ENCODE measurements at regions not wholly inside any gene's neighbourhood (a gene's known extent, or its start where the extent isn't known, plus 50 kb on each side); places are given as distances from the start of the nearest gene placed in this dataset.

- ChIA-PET POLR2A (no interaction called here), CTCF (no interaction called here)
- Histone ChIP-seq H3K9ac (replicated peaks; ENCODE audit: extremely low read depth, insufficient read depth, low read length) (no peak overlapping the region), H3K27me3 (ENCODE audit: control insufficient read depth in 2 of 2, insufficient read depth in 2 of 2, low read length in 2 of 2) (no peaks in the 10 kb centered on the region), H3K4me3 (replicated peaks in 1 of 3; ENCODE audit: insufficient read depth in 1 of 3, low read depth in 1 of 3, low read length in 3 of 3) (no peak overlapping the region), H3K9me3 (replicated peaks; ENCODE audit: control insufficient read depth, insufficient read depth, low read length) (peaks cover 9% of the 10 kb centered on the region), H3K36me3 (ENCODE audit: control insufficient read depth in 2 of 2, extremely low read depth in 1 of 2, insufficient read depth in 2 of 2, low read length in 2 of 2) (no peaks in the 10 kb centered on the region), H4K20me1 (replicated peaks; ENCODE audit: control insufficient read depth, extremely low read depth, insufficient read depth, low read length) (no peaks in the 10 kb centered on the region), H3K79me2 (ENCODE audit: control insufficient read depth, insufficient read depth, low read length) (no peaks in the 10 kb centered on the region), H3K27ac (ENCODE audit: insufficient read depth, low read depth, low read length) (no peak overlapping the region), H3K4me1 (ENCODE audit: control insufficient read depth, extremely low read depth, insufficient read depth, low read length) (no peaks in the 10 kb centered on the region), H3K4me2 (ENCODE audit: insufficient read depth, low read length) (no peak overlapping the region), H2AFZ (ENCODE audit: low read depth, low read length) (no peak overlapping the region), H3K9me1 (replicated peaks; ENCODE audit: control insufficient read depth, extremely low read depth, insufficient read depth, low read length) (no peaks in the 10 kb centered on the region)
- dilution Hi-C loops (cut with MboI; ENCODE audit: extremely low pct_ligation_motif_present, low sequenced_read_pairs), result no loop called here
- DNase-seq (ENCODE audit: low read depth, low spot score), result no peak
- FAIRE-seq, result no peak
- intact Hi-C loops (cut with micrococcal nuclease), result no loop called here
- BruUV-seq (replicated peaks), result no TSS peak
- TF ChIP-seq EZH2 (IDR thresholded peaks at IDR 0.05; ENCODE audit: borderline replicate concordance, low read depth, low read length, severe bottlenecking) (no peak), FOS (IDR thresholded peaks at IDR 0.05; ENCODE audit: borderline replicate concordance, insufficient read depth, low read length) (no peak), MYC (IDR thresholded peaks at IDR 0.05; ENCODE audit: low read depth, low read length) (no peak), MAX (IDR thresholded peaks at IDR 0.05; ENCODE audit: insufficient read depth, insufficient read length) (no peak), CTCF (IDR thresholded peaks at IDR 0.05; ENCODE audit: extremely low read depth in 1 of 2, insufficient read depth in 1 of 2, low read depth in 1 of 2, low read length in 2 of 2) (no peak), GATA2 (IDR thresholded peaks at IDR 0.05; ENCODE audit: insufficient read depth, insufficient read length, low read depth, low read length) (no peak), POLR2A (IDR thresholded peaks at IDR 0.05; ENCODE audit: low read depth, low read length) (no peak), POLR2AphosphoS5 (IDR thresholded peaks at IDR 0.05; ENCODE audit: insufficient read depth, low read depth, low read length) (no peak), JUN (IDR thresholded peaks at IDR 0.05; ENCODE audit: borderline replicate concordance, insufficient read depth, insufficient read length, low read depth) (no peak)
Measured at GRCh38 chr1:238191170-238191569, 300.4 kb upstream of the ZP4 start.

All from endothelial cell of umbilical vein (primary cell).